Mesothelial cell of epicardium (in vitro differentiated cells): ENCODE measurements at regions not wholly inside any gene's neighbourhood (a gene's known extent, or its start where the extent isn't known, plus 50 kb on each side); places are given as distances from the start of the nearest gene placed in this dataset.

Source experiments
- DNase-seq, 2 experiments: peaks; one replicate each; pipeline ENCODE4 v3.0.0; 2021; ENCODE audit warnings: low spot score in 2 of 2; ENCODE audit not compliant: unreplicated experiment in 2 of 2
- H3K27ac Mint-ChIP-seq: 2 replicates; pipeline ENCODE4 v1.8.0; 2021; ENCODE audit warnings: mixed read lengths
- H3K27me3 Mint-ChIP-seq: 2 replicates; pipeline ENCODE4 v1.8.0; 2021; ENCODE audit warnings: low read depth, mixed read lengths
- H3K36me3 Mint-ChIP-seq: 2 replicates; pipeline ENCODE4 v1.8.0; 2021; ENCODE audit warnings: mixed read lengths
- H3K4me1 Mint-ChIP-seq: 2 replicates; pipeline ENCODE4 v1.8.0; 2021; ENCODE audit warnings: mixed read lengths
- H3K4me3 Mint-ChIP-seq: 2 replicates; pipeline ENCODE4 v1.8.0; 2021; ENCODE audit warnings: mild to moderate bottlenecking, moderate library complexity, mixed read lengths
- H3K9me3 Mint-ChIP-seq: 2 replicates; pipeline ENCODE4 v1.8.0; 2021; ENCODE audit warnings: mixed read lengths
- TF ChIP-seq, protein P1 (sequence below): fragments of 200-600 bp; sonication (generic); IDR thresholded peaks from one replicate; pipeline ENCODE4 v1.5.0; 2021; ENCODE audit warnings: antibody characterized with exemption; ENCODE audit not compliant: unreplicated experiment

DNA sequence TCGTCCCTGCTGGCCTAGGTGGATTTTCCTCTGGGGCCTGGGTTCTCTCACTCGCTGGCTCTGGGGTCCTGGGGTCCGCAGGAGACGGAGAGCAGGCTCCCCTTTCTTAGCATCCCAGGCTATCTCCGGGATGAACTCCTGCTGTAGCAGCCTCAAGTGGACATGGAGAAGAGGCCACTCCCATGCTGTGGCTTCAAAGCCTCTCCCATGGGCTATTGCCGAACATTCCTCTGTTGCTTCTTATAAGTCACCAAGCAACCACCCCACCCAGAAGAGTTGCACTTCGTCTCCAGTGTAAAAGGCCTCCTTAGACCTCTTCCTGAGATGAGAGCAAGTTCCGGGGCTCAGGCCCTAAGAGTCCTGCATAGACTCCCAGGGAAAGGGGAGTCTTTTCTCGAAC, 124.0 kb upstream of the RCN1 start:
- no peak overlapping the region for H3K4me3 Mint-ChIP-seq
- DNase-seq, result no peak
- no peak overlapping the region for H3K27ac Mint-ChIP-seq
- peaks cover 4% of the 10 kb centered on the region for H3K9me3 Mint-ChIP-seq
- no peaks in the 10 kb centered on the region for H3K36me3 Mint-ChIP-seq
- TF ChIP-seq, protein P1, sequence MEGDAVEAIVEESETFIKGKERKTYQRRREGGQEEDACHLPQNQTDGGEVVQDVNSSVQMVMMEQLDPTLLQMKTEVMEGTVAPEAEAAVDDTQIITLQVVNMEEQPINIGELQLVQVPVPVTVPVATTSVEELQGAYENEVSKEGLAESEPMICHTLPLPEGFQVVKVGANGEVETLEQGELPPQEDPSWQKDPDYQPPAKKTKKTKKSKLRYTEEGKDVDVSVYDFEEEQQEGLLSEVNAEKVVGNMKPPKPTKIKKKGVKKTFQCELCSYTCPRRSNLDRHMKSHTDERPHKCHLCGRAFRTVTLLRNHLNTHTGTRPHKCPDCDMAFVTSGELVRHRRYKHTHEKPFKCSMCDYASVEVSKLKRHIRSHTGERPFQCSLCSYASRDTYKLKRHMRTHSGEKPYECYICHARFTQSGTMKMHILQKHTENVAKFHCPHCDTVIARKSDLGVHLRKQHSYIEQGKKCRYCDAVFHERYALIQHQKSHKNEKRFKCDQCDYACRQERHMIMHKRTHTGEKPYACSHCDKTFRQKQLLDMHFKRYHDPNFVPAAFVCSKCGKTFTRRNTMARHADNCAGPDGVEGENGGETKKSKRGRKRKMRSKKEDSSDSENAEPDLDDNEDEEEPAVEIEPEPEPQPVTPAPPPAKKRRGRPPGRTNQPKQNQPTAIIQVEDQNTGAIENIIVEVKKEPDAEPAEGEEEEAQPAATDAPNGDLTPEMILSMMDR, result no peak
- no peaks in the 10 kb centered on the region for H3K4me1 Mint-ChIP-seq
- peaks cover 18% of the 10 kb centered on the region for H3K27me3 Mint-ChIP-seq

DNA sequence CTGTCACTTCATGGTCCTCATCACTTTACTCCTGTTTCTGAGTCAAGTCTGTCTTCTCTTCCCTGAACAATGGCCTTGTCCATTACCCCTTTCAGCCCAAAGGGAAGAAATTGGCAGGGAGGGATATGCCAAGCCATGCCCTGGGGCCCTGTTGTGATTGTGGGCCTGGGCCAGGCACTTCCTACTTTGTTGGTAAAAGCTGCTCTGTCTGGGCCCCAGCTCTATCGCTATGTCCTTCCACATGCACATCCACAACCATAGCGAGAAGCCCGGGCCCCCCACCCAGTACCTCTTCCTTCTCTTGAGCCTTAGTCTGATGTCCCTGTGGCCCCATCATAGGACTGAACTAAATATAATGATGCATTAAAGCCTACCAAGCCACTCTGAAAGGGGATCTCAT, 126.7 kb upstream of the RCN1 start:
- H3K4me3 Mint-ChIP-seq, result no peak overlapping the region
- H3K27me3 Mint-ChIP-seq, result peaks cover 11% of the 10 kb centered on the region
- TF ChIP-seq, protein P1, result no peak
- no peaks in the 10 kb centered on the region for H3K4me1 Mint-ChIP-seq
- H3K9me3 Mint-ChIP-seq, result no peaks in the 10 kb centered on the region
- DNase-seq, result no peak
- H3K36me3 Mint-ChIP-seq, result no peaks in the 10 kb centered on the region
- H3K27ac Mint-ChIP-seq, result no peak overlapping the region

DNA sequence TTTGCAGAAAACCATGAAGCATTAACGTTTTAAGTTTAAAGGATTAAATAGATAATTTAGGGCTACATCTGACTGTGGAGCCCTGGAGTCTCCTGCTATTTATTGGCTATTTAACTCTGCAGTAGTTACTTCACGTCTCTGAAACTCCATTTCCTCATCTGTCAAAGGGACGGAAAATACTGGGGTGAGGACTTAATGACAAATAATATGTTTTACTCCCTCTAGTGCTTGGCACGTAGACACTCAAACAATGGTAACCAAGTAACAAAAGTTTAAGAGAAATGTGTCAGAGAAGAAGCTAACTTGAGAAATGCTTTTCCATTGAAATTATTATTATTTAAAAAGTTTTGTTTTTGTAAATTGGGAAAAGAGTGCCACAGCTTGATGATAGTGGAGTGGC, 130.7 kb upstream of the RCN1 start:
- H3K36me3 Mint-ChIP-seq, result no peaks in the 10 kb centered on the region
- H3K4me3 Mint-ChIP-seq, result no peak overlapping the region
- H3K27me3 Mint-ChIP-seq, result no peaks in the 10 kb centered on the region
- H3K4me1 Mint-ChIP-seq, result peaks cover 8% of the 10 kb centered on the region
- no peak for DNase-seq
- TF ChIP-seq, protein P1, result no peak
- no peak overlapping the region for H3K27ac Mint-ChIP-seq
- no peaks in the 10 kb centered on the region for H3K9me3 Mint-ChIP-seq

DNA sequence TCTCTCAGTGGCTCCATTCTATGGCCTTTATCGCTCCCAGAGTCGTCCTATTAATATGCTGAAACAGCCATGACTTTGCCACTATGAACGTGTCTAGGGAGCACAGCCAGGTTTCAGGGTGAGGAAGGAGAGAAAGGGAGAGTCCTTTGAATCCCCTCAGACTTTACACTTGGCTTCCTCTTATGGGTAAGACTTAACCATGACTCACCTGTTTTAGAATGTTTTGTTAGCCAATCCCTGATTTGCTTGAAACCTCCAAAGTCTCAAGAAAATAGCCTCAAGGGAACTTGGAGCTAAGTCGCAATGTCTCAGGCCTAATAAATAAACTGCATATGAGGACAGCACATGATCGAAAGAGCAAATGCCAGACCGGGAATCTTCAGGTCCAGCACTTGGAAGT, 131.2 kb upstream of the RCN1 start:
- Mint-ChIP-seq H3K4me3 (no peak overlapping the region), H3K4me1 (peaks cover 8% of the 10 kb centered on the region), H3K27me3 (no peaks in the 10 kb centered on the region), H3K9me3 (no peaks in the 10 kb centered on the region), H3K27ac (no peak overlapping the region), H3K36me3 (no peaks in the 10 kb centered on the region)
- TF ChIP-seq, protein P1, result no peak
- no peak for DNase-seq

DNA sequence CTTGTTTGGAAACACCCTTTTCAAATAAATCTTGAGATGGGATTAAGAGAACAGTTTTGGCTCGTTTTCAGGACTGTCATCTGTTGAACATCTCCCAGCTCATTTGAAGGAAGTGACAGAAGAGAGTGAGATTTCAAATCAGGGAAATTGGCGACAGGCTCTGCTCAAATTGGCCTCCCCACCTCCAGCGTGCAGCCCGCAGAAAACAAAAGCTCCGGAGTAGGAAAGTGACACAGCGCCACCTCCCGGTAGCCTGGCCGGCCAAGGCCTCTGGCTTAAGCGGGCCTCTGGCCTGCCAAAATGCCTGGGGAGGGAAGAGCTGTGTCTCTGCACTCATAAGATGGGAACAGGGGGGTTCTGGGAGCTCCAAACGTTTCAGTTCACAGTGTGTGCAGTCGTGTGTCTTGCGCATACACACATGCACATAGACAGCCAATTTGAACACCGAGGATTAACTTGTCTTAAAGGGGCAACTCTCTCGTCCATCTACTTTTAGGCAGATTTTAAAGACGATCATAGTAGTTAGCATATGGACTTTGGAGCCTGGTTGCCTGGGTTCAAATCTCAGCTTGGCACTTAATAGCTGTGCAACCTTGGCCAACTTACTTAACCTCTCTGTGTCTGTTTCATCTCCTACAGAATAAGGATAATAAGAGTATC, 132.7 kb upstream of the RCN1 start:
- no peak overlapping the region for H3K27ac Mint-ChIP-seq
- no peaks in the 10 kb centered on the region for H3K36me3 Mint-ChIP-seq
- H3K4me3 Mint-ChIP-seq, result no peak overlapping the region
- TF ChIP-seq, protein P1, result peak; percentile 71
- no peaks in the 10 kb centered on the region for H3K9me3 Mint-ChIP-seq
- H3K27me3 Mint-ChIP-seq, result no peaks in the 10 kb centered on the region
- DNase-seq, result peak; percentile 39 to 77
- peaks cover 8% of the 10 kb centered on the region for H3K4me1 Mint-ChIP-seq

DNA sequence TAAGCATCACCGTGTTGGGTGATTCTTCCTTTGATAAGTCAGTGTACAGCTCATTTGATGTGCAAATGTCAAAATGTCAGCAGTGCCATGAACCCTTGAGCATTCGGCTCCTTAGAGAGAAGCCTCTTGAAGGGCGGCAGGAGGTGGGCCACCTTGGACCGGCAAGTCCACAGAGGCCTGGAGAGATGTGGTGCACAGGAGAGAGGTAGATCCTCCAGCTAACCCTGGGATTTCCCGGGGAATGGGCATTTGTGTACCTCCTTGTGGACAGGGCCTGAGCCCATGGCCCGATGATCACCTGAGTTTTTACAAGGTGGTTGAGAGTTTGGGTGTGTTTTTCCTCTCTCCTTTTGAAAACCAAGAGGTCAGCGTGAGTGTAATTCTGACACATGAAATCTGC, 133.2 kb upstream of the RCN1 start:
- no peak for DNase-seq
- Mint-ChIP-seq H3K4me1 (peaks cover 8% of the 10 kb centered on the region), H3K9me3 (no peaks in the 10 kb centered on the region)

More for the DNA sequence above, 133.2 kb upstream of the RCN1 start:
- TF ChIP-seq, protein P1, result no peak
- H3K27ac Mint-ChIP-seq, result no peak overlapping the region
- H3K27me3 Mint-ChIP-seq, result no peaks in the 10 kb centered on the region
- H3K36me3 Mint-ChIP-seq, result no peaks in the 10 kb centered on the region
- H3K4me3 Mint-ChIP-seq, result no peak overlapping the region
